Keratinocyte (primary cell): ENCODE measurements at regions not wholly inside any gene's neighbourhood (a gene's known extent, or its start where the extent isn't known, plus 50 kb on each side); places are given as distances from the start of the nearest gene placed in this dataset.
"Not testable (repeated sequence)": the region's sequence is repeated elsewhere in the genome, so short reads cannot be mapped to it uniquely, and the experiment has no call there.

Experiments used
- CTCF ChIP-seq, 3 experiments: IDR thresholded peaks in 1 of 3; conservative IDR thresholded peaks in 1 of 3; optimal IDR thresholded peaks in 1 of 3; 2 replicates in 2 of 3; 3 replicates in 1 of 3; pipeline versions ENCODE3 to v1.5.1; 2011; ENCODE audit warnings: low read length in 3 of 3, mild to moderate bottlenecking in 3 of 3, moderate library complexity in 2 of 3, control low read depth in 1 of 3, inconsistent platforms in 1 of 3; ENCODE audit not compliant: insufficient read depth in 2 of 3; ENCODE audit errors: extremely low read depth in 1 of 3
- EZH2 ChIP-seq: IDR thresholded peaks from one replicate; pipeline ENCODE4 v1.6.1; 2012; ENCODE audit warnings: inconsistent platforms, mild to moderate bottlenecking, low read length, moderate library complexity

GRCh38 chr3:147231980-147232379, 174.4 kb downstream of the ZIC4 start:
- TF ChIP-seq CTCF (optimal IDR thresholded peaks at IDR 0.05 in 1 of 3, IDR thresholded peaks at IDR 0.05 in 1 of 3, conservative IDR thresholded peaks at IDR 0.05 in 1 of 3; ENCODE audit: extremely low read depth in 1 of 3, insufficient read depth in 2 of 3, low read length in 3 of 3); EZH2: not testable (repeated sequence)
